ENCODE measurements at regions not wholly inside any gene's neighbourhood (a gene's known extent, or its start where the extent isn't known, plus 50 kb on each side); places are given as distances from the start of the nearest gene placed in this dataset.

DNA sequence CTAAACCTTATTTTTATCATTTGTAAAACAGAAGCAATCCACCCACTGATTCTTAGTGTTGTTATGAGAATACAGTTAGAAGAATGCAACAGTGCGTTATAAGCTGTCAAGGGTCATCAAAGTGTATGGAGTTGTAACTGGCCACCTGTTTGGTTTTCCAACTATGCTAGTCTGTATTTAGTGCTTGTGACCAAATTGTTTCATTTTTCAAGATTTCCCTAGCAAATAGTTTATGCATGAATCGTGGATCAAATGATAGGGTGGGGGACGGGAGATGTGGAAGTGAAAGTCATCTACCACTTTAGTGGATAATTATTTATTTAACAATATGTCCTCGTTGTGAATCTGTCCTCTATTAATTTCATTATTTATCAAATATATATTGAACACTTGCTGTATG is 175.4 kb upstream of the HDDC2 start:
- Histone ChIP-seq H3K4me3 (ENCODE audit: low read depth, low read length, poor library complexity, severe bottlenecking) (no peak overlapping the region), H3K27me3 (replicated peaks; ENCODE audit: insufficient read depth, low read depth, low read length, poor library complexity) (no peaks in the 10 kb centered on the region), H3K4me1 (ENCODE audit: insufficient read depth, low read length, poor library complexity, severe bottlenecking) (no peaks in the 10 kb centered on the region), H3K9me3 (ENCODE audit: low read depth, low read length, poor library complexity, severe bottlenecking) (no peaks in the 10 kb centered on the region), H3K27ac (ENCODE audit: low read depth, low read length, poor library complexity, severe bottlenecking) (no peak overlapping the region), H3K36me3 (ENCODE audit: insufficient read depth, low read length, poor library complexity, severe bottlenecking) (no peaks in the 10 kb centered on the region)
- no peak for DNase-seq (ENCODE audit: low spot score)
- POLR2A ChIA-PET (ENCODE audit: low non-redundant PET), result no interaction called here
- intact Hi-C loops (cut with micrococcal nuclease; ENCODE audit: unreplicated experiment), result no loop called here
- CTCF ChIA-PET, result no interaction called here
- BruUV-seq (replicated peaks), result no TSS peak
- TF ChIP-seq, protein P1, sequence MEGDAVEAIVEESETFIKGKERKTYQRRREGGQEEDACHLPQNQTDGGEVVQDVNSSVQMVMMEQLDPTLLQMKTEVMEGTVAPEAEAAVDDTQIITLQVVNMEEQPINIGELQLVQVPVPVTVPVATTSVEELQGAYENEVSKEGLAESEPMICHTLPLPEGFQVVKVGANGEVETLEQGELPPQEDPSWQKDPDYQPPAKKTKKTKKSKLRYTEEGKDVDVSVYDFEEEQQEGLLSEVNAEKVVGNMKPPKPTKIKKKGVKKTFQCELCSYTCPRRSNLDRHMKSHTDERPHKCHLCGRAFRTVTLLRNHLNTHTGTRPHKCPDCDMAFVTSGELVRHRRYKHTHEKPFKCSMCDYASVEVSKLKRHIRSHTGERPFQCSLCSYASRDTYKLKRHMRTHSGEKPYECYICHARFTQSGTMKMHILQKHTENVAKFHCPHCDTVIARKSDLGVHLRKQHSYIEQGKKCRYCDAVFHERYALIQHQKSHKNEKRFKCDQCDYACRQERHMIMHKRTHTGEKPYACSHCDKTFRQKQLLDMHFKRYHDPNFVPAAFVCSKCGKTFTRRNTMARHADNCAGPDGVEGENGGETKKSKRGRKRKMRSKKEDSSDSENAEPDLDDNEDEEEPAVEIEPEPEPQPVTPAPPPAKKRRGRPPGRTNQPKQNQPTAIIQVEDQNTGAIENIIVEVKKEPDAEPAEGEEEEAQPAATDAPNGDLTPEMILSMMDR (conservative IDR thresholded peaks at IDR 0.05; ENCODE audit: low read depth, low read length), result no peak
- TF ChIP-seq EZH2 (IDR thresholded peaks at IDR 0.05; ENCODE audit: borderline replicate concordance, low read depth, low read length, poor library complexity, severe bottlenecking), result no peak

DNA sequence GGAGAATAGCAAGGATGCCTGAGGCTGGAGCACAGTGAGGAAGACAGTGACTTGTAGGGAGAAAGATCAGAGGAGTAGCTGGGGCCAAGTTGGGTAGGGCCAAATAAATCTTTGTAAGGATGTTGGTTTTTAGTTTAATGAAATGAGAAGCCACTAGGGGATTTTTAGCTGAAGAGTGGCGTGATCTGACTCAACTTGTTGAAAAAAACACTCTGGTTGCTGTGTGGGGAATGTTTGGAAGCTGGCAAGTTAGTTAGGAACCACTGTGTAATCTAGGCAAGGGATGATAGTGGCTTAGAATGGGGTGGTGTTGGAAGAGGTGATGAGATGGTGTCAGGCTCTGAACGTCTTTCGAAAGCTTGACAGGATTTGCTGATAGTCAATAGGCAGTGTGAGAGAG is 176.1 kb upstream of the HDDC2 start:
- no peak for TF ChIP-seq EZH2 (IDR thresholded peaks at IDR 0.05; ENCODE audit: borderline replicate concordance, low read depth, low read length, poor library complexity, severe bottlenecking)
- TF ChIP-seq, protein P1 (conservative IDR thresholded peaks at IDR 0.05; ENCODE audit: low read depth, low read length), result no peak
- no peaks in the 10 kb centered on the region for H3K27me3 ChIP-seq (replicated peaks; ENCODE audit: insufficient read depth, low read depth, low read length, poor library complexity)
- intact Hi-C loops (cut with micrococcal nuclease; ENCODE audit: unreplicated experiment), result no loop called here
- no peaks in the 10 kb centered on the region for H3K4me1 ChIP-seq (ENCODE audit: insufficient read depth, low read length, poor library complexity, severe bottlenecking)
- ChIA-PET CTCF (no interaction called here), POLR2A (ENCODE audit: low non-redundant PET) (no interaction called here)
- no peak overlapping the region for H3K27ac ChIP-seq (ENCODE audit: low read depth, low read length, poor library complexity, severe bottlenecking)
- H3K36me3 ChIP-seq (ENCODE audit: insufficient read depth, low read length, poor library complexity, severe bottlenecking), result no peaks in the 10 kb centered on the region
- no peak overlapping the region for H3K4me3 ChIP-seq (ENCODE audit: low read depth, low read length, poor library complexity, severe bottlenecking)
- no TSS peak for BruUV-seq (replicated peaks)
- DNase-seq (ENCODE audit: low spot score), result no peak
- H3K9me3 ChIP-seq (ENCODE audit: low read depth, low read length, poor library complexity, severe bottlenecking), result no peaks in the 10 kb centered on the region

DNA sequence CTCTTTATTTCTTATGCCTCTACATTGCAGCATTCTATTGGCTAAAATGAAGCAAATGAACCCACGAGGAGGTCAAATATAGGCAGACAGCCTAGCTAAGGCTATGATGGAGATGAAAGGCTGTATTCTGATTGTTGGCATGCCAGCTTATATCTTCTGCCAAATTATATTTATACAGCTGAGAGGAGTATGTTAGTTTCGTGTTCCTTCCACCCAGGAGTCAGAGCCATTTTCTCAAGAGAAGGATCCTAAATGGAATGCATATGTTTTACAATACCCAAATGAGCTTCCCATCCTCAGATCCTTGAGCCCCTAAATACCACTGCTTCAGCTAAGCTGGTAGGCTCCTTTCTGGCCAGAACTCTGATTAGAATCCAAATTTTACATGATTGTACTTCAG is 178.4 kb upstream of the HDDC2 start:
- no peaks in the 10 kb centered on the region for H3K9me3 ChIP-seq (ENCODE audit: low read depth, low read length, poor library complexity, severe bottlenecking)
- ChIA-PET CTCF (no interaction called here), POLR2A (ENCODE audit: low non-redundant PET) (no interaction called here)
- DNase-seq (ENCODE audit: low spot score), result no peak
- H3K27ac ChIP-seq (ENCODE audit: low read depth, low read length, poor library complexity, severe bottlenecking), result no peak overlapping the region
- intact Hi-C loops (cut with micrococcal nuclease; ENCODE audit: unreplicated experiment), result no loop called here
- H3K27me3 ChIP-seq (replicated peaks; ENCODE audit: insufficient read depth, low read depth, low read length, poor library complexity), result no peaks in the 10 kb centered on the region
- TF ChIP-seq EZH2 (IDR thresholded peaks at IDR 0.05; ENCODE audit: borderline replicate concordance, low read depth, low read length, poor library complexity, severe bottlenecking), result no peak
- TF ChIP-seq, protein P1 (conservative IDR thresholded peaks at IDR 0.05; ENCODE audit: low read depth, low read length), result no peak
- no peak overlapping the region for H3K4me3 ChIP-seq (ENCODE audit: low read depth, low read length, poor library complexity, severe bottlenecking)
- H3K36me3 ChIP-seq (ENCODE audit: insufficient read depth, low read length, poor library complexity, severe bottlenecking), result no peaks in the 10 kb centered on the region
- H3K4me1 ChIP-seq (ENCODE audit: insufficient read depth, low read length, poor library complexity, severe bottlenecking), result no peaks in the 10 kb centered on the region
- BruUV-seq (replicated peaks), result no TSS peak
